Fibroblast of pulmonary artery (primary cell): ENCODE measurements at regions not wholly inside any gene's neighbourhood (a gene's known extent, or its start where the extent isn't known, plus 50 kb on each side); places are given as distances from the start of the nearest gene placed in this dataset.

Experiments used
- DNase-seq: peaks from one replicate; pipeline ENCODE4 v3.0.0-alpha.2; 2010; ENCODE audit warnings: low read depth
- H3K4me3 ChIP-seq: replicated peaks from 2 replicates; pipeline ENCODE4 v1.5.1; 2011; ENCODE audit warnings: low read depth, mild to moderate bottlenecking, control low read depth, low read length, moderate library complexity
- CTCF ChIP-seq: IDR thresholded peaks from 2 replicates; pipeline ENCODE4 v1.5.1; 2011; ENCODE audit warnings: mild to moderate bottlenecking, control low read depth, low read length, inconsistent platforms; ENCODE audit errors: missing control alignments

GRCh38 chr9:88077071-88077617 is 61.1 kb downstream of the SPATA31C2 start:
- DNase-seq, result no peak
- no peak for TF ChIP-seq CTCF
- peak overlapping the region; percentile 57 for H3K4me3 ChIP-seq

GRCh38 chr9:88076286-88077070 is 61.8 kb downstream of the SPATA31C2 start:
- peak; percentile 74 for DNase-seq
- TF ChIP-seq CTCF, result no peak
- H3K4me3 ChIP-seq, result peak overlapping the region; percentile 57

GRCh38 chr9:88075966-88076285 is 62.3 kb downstream of the SPATA31C2 start:
- H3K4me3 ChIP-seq, result peak overlapping the region; percentile 57
- TF ChIP-seq CTCF, result peak; percentile 35
- DNase-seq, result peak; percentile 3

GRCh38 chr9:88075506-88075905 is 62.8 kb downstream of the SPATA31C2 start:
- no peak for TF ChIP-seq CTCF
- no peak for DNase-seq
- no peak overlapping the region for H3K4me3 ChIP-seq

GRCh38 chr9:88074931-88075330 is 63.3 kb downstream of the SPATA31C2 start:
- no peak for DNase-seq
- no peak for TF ChIP-seq CTCF

GRCh38 chr9:88072831-88073375 is 65.4 kb downstream of the SPATA31C2 start:
- no peak for DNase-seq
- no peak overlapping the region for H3K4me3 ChIP-seq
- TF ChIP-seq CTCF, result no peak

More at GRCh38 chr9:88074931-88075330, 63.3 kb downstream of the SPATA31C2 start:
- H3K4me3 ChIP-seq, result no peak overlapping the region
